CMK (cell line): ENCODE measurements at regions not wholly inside any gene's neighbourhood (a gene's known extent, or its start where the extent isn't known, plus 50 kb on each side); places are given as distances from the start of the nearest gene placed in this dataset.
"Not testable (repeated sequence)": the region's sequence is repeated elsewhere in the genome, so short reads cannot be mapped to it uniquely, and the experiment has no call there.

ENCODE experiments used
- DNase-seq: peaks from one replicate; pipeline ENCODE4 v3.0.0-alpha.2; 2010; ENCODE audit warnings: low read depth

- not testable (repeated sequence) for DNase-seq
Observed at GRCh38 chr4:134501488-134501887, 299.9 kb upstream of the PABPC4L start.

- no peak for DNase-seq
Observed at GRCh38 chr4:134499074-134499473, 297.5 kb upstream of the PABPC4L start.

- no peak for DNase-seq
Observed at GRCh38 chr4:134490863-134491262, 289.3 kb upstream of the PABPC4L start.

GRCh38 chr4:134483514-134483913 lies 281.9 kb upstream of the PABPC4L start:
- not testable (repeated sequence) for DNase-seq

GRCh38 chr4:134471569-134471968 lies 270.0 kb upstream of the PABPC4L start:
- DNase-seq = no peak

GRCh38 chr4:134470544-134470943 lies 269.0 kb upstream of the PABPC4L start:
- no peak for DNase-seq

- DNase-seq = no peak
Observed at GRCh38 chr4:134465417-134465816, 263.8 kb upstream of the PABPC4L start.

GRCh38 chr4:134463771-134464170 lies 262.2 kb upstream of the PABPC4L start:
- DNase-seq = no peak

GRCh38 chr4:134426821-134427220 lies 225.2 kb upstream of the PABPC4L start:
- DNase-seq = no peak

GRCh38 chr4:134425756-134426155 lies 224.2 kb upstream of the PABPC4L start:
- DNase-seq = no peak

- no peak for DNase-seq
Observed at GRCh38 chr4:134422776-134423175, 221.2 kb upstream of the PABPC4L start.

GRCh38 chr4:134421734-134422133 lies 220.1 kb upstream of the PABPC4L start:
- DNase-seq = no peak

GRCh38 chr4:134408897-134409296 lies 207.3 kb upstream of the PABPC4L start:
- no peak for DNase-seq

GRCh38 chr4:134401798-134402197 lies 200.2 kb upstream of the PABPC4L start:
- DNase-seq = no peak

GRCh38 chr4:134393592-134393991 lies 192.0 kb upstream of the PABPC4L start:
- DNase-seq = no peak

- DNase-seq = no peak
Observed at GRCh38 chr4:134390319-134390718, 188.7 kb upstream of the PABPC4L start.

GRCh38 chr4:134388351-134388750 lies 186.8 kb upstream of the PABPC4L start:
- DNase-seq = no peak

- DNase-seq = no peak
Observed at GRCh38 chr4:134382478-134383227, 181.1 kb upstream of the PABPC4L start.

GRCh38 chr4:134375775-134376174 lies 174.2 kb upstream of the PABPC4L start:
- no peak for DNase-seq

- no peak for DNase-seq
Observed at GRCh38 chr4:134365852-134366251, 164.3 kb upstream of the PABPC4L start.

- no peak for DNase-seq
Observed at GRCh38 chr4:134364928-134365327, 163.3 kb upstream of the PABPC4L start.

- DNase-seq = no peak
Observed at GRCh38 chr4:134345244-134345643, 143.7 kb upstream of the PABPC4L start.

GRCh38 chr4:134343656-134344055 lies 142.1 kb upstream of the PABPC4L start:
- no peak for DNase-seq

- DNase-seq = no peak
Observed at GRCh38 chr4:134343081-134343480, 141.5 kb upstream of the PABPC4L start.
